Tibial nerve (tissue), 3 donors: ENCODE measurements at regions not wholly inside any gene's neighbourhood (a gene's known extent, or its start where the extent isn't known, plus 50 kb on each side); places are given as distances from the start of the nearest gene placed in this dataset.

Source experiments
- CTCF ChIP-seq, 5 experiments: fragments of 200-600 bp in 3 of 5; fragments of 450-650 bp in 2 of 5; sonication (generic) in 3 of 5; IDR thresholded peaks; one replicate each; pipeline ENCODE4 v1.5.1; 2016 to 2019; ENCODE audit warnings: antibody characterized with exemption in 5 of 5, mild to moderate bottlenecking in 3 of 5, moderate library complexity in 2 of 5
- POLR2A ChIP-seq, 2 donors: fragments of 450-650 bp; IDR thresholded peaks; one replicate each; pipeline ENCODE4 v1.6.1; 2017; ENCODE audit warnings: antibody characterized with exemption in 2 of 2, mild to moderate bottlenecking in 2 of 2, moderate library complexity in 2 of 2

GRCh38 chr5:68430279-68430678 lies 214.7 kb downstream of the PIK3R1 start:
- TF ChIP-seq CTCF (IDR thresholded peaks at IDR 0.05): no peak
- no peak for TF ChIP-seq POLR2A (IDR thresholded peaks at IDR 0.05)
